ENCODE measurements at regions not wholly inside any gene's neighbourhood (a gene's known extent, or its start where the extent isn't known, plus 50 kb on each side); places are given as distances from the start of the nearest gene placed in this dataset.

GRCh38 chr6:143591441-143591840 lies 79.9 kb upstream of the FUCA2 start:
- Mint-ChIP-seq H3K9me3 (ENCODE audit: unreplicated experiment) (peaks cover 4% of the 10 kb centered on the region), H3K36me3 (ENCODE audit: low read depth, unreplicated experiment) (peaks cover 7% of the 10 kb centered on the region), H3K4me1 (ENCODE audit: unreplicated experiment) (peaks cover 8% of the 10 kb centered on the region), H3K27me3 (ENCODE audit: unreplicated experiment) (no peaks in the 10 kb centered on the region), H3K27ac (ENCODE audit: unreplicated experiment) (no peak overlapping the region), H3K4me3 (ENCODE audit: unreplicated experiment) (no peak overlapping the region)
- TF ChIP-seq CTCF (IDR thresholded peaks at IDR 0.05; ENCODE audit: unreplicated experiment) = no peak
- no peak for DNase-seq (ENCODE audit: low spot score)

GRCh38 chr6:143589162-143589561 lies 77.6 kb upstream of the FUCA2 start:
- no peak overlapping the region for H3K27ac Mint-ChIP-seq (ENCODE audit: unreplicated experiment)
- peaks cover 4% of the 10 kb centered on the region for H3K9me3 Mint-ChIP-seq (ENCODE audit: unreplicated experiment)
- DNase-seq (ENCODE audit: low spot score) = no peak
- H3K4me1 Mint-ChIP-seq (ENCODE audit: unreplicated experiment) = peaks cover 8% of the 10 kb centered on the region
- TF ChIP-seq CTCF (IDR thresholded peaks at IDR 0.05; ENCODE audit: unreplicated experiment) = no peak
- no peak overlapping the region for H3K4me3 Mint-ChIP-seq (ENCODE audit: unreplicated experiment)
- peaks cover 7% of the 10 kb centered on the region for H3K36me3 Mint-ChIP-seq (ENCODE audit: low read depth, unreplicated experiment)
- no peaks in the 10 kb centered on the region for H3K27me3 Mint-ChIP-seq (ENCODE audit: unreplicated experiment)

- no peak for TF ChIP-seq CTCF (IDR thresholded peaks at IDR 0.05; ENCODE audit: unreplicated experiment)
- H3K36me3 Mint-ChIP-seq (ENCODE audit: low read depth, unreplicated experiment) = peaks cover 7% of the 10 kb centered on the region
- no peak overlapping the region for H3K27ac Mint-ChIP-seq (ENCODE audit: unreplicated experiment)
- DNase-seq (ENCODE audit: low spot score) = no peak
- no peak overlapping the region for H3K4me3 Mint-ChIP-seq (ENCODE audit: unreplicated experiment)
- no peaks in the 10 kb centered on the region for H3K27me3 Mint-ChIP-seq (ENCODE audit: unreplicated experiment)
- H3K4me1 Mint-ChIP-seq (ENCODE audit: unreplicated experiment) = peaks cover 8% of the 10 kb centered on the region
- H3K9me3 Mint-ChIP-seq (ENCODE audit: unreplicated experiment) = peaks cover 4% of the 10 kb centered on the region
These were observed 75.0 kb upstream of the FUCA2 start for GRCh38 chr6:143586557-143586956.

GRCh38 chr6:143585716-143586115 lies 74.2 kb upstream of the FUCA2 start:
- Mint-ChIP-seq H3K27ac (ENCODE audit: unreplicated experiment) (no peak overlapping the region), H3K36me3 (ENCODE audit: low read depth, unreplicated experiment) (peaks cover 7% of the 10 kb centered on the region), H3K4me3 (ENCODE audit: unreplicated experiment) (no peak overlapping the region), H3K9me3 (ENCODE audit: unreplicated experiment) (peaks cover 4% of the 10 kb centered on the region), H3K4me1 (ENCODE audit: unreplicated experiment) (peaks cover 7% of the 10 kb centered on the region), H3K27me3 (ENCODE audit: unreplicated experiment) (peaks cover 2% of the 10 kb centered on the region)
- TF ChIP-seq CTCF (IDR thresholded peaks at IDR 0.05; ENCODE audit: unreplicated experiment) = no peak
- no peak for DNase-seq (ENCODE audit: low spot score)

- Mint-ChIP-seq H3K4me1 (ENCODE audit: unreplicated experiment) (peaks cover 6% of the 10 kb centered on the region), H3K27ac (ENCODE audit: unreplicated experiment) (no peak overlapping the region), H3K9me3 (ENCODE audit: unreplicated experiment) (peaks cover 4% of the 10 kb centered on the region), H3K27me3 (ENCODE audit: unreplicated experiment) (peaks cover 2% of the 10 kb centered on the region), H3K4me3 (ENCODE audit: unreplicated experiment) (no peak overlapping the region), H3K36me3 (ENCODE audit: low read depth, unreplicated experiment) (peaks cover 7% of the 10 kb centered on the region)
- no peak for DNase-seq (ENCODE audit: low spot score)
- no peak for TF ChIP-seq CTCF (IDR thresholded peaks at IDR 0.05; ENCODE audit: unreplicated experiment)
These were observed 73.7 kb upstream of the FUCA2 start for GRCh38 chr6:143585241-143585640.

All from endothelial cell (in vitro differentiated cells).